DMS114 treated with DMSO at 0.1 percent for 48 hours (cell line): ENCODE measurements at regions not wholly inside any gene's neighbourhood (a gene's known extent, or its start where the extent isn't known, plus 50 kb on each side); places are given as distances from the start of the nearest gene placed in this dataset.

ENCODE experiments used
- DNase-seq: peaks from one replicate; lab custom pipeline; 2025; ENCODE audit not compliant: unreplicated experiment; lab: John Stamatoyannopoulos, UW

- DNase-seq = no peak
Measured at GRCh38 chr15:87294854-87295253, 961.7 kb downstream of the NTRK3 start.

- DNase-seq = no peak
Measured at GRCh38 chr15:87293031-87293430, 963.5 kb downstream of the NTRK3 start.

- DNase-seq = no peak
Measured at GRCh38 chr15:87287156-87287555, 969.4 kb downstream of the NTRK3 start.

- DNase-seq = no peak
Measured at GRCh38 chr15:87269566-87269965, 987.0 kb downstream of the NTRK3 start.

GRCh38 chr15:87268675-87269074, 987.9 kb downstream of the NTRK3 start:
- DNase-seq = no peak

- no peak for DNase-seq
Measured at GRCh38 chr15:87267798-87268197, 988.7 kb downstream of the NTRK3 start.

- DNase-seq = no peak
Measured at GRCh38 chr15:87263871-87264270, 992.7 kb downstream of the NTRK3 start.

GRCh38 chr15:87263296-87263695, 993.2 kb downstream of the NTRK3 start:
- no peak for DNase-seq

- DNase-seq = no peak
Measured at GRCh38 chr15:87245592-87245991, 1010.9 kb downstream of the NTRK3 start.

GRCh38 chr15:87243474-87243873, 1013.1 kb downstream of the NTRK3 start:
- no peak for DNase-seq

GRCh38 chr15:87239582-87240230, 1016.8 kb downstream of the NTRK3 start:
- DNase-seq = no peak

GRCh38 chr15:87238451-87239068, 1018.0 kb downstream of the NTRK3 start:
- no peak for DNase-seq

GRCh38 chr15:87228460-87228859, 1028.1 kb downstream of the NTRK3 start:
- DNase-seq = no peak

GRCh38 chr15:87227846-87228245, 1028.7 kb downstream of the NTRK3 start:
- no peak for DNase-seq

- no peak for DNase-seq
Measured at GRCh38 chr15:87225436-87225835, 1031.1 kb downstream of the NTRK3 start.

GRCh38 chr15:87224404-87224803, 1032.1 kb downstream of the NTRK3 start:
- DNase-seq = no peak

- no peak for DNase-seq
Measured at GRCh38 chr15:87219650-87220615, 1036.6 kb downstream of the NTRK3 start.

- DNase-seq = no peak
Measured at GRCh38 chr15:87215100-87215499, 1041.4 kb downstream of the NTRK3 start.

- DNase-seq = no peak
Measured at GRCh38 chr15:87213626-87214025, 1042.9 kb downstream of the NTRK3 start.

GRCh38 chr15:87212041-87212440, 1044.5 kb downstream of the NTRK3 start:
- DNase-seq = no peak

- DNase-seq = no peak
Measured at GRCh38 chr15:87211547-87211946, 1045.0 kb downstream of the NTRK3 start.
